ENCODE measurements at regions not wholly inside any gene's neighbourhood (a gene's known extent, or its start where the extent isn't known, plus 50 kb on each side); places are given as distances from the start of the nearest gene placed in this dataset.

- no peak for DNase-seq (ENCODE audit: low read depth, low spot score)
These were observed 213.2 kb downstream of the SLC7A11 start for GRCh38 chr4:138028923-138029322.

DNA sequence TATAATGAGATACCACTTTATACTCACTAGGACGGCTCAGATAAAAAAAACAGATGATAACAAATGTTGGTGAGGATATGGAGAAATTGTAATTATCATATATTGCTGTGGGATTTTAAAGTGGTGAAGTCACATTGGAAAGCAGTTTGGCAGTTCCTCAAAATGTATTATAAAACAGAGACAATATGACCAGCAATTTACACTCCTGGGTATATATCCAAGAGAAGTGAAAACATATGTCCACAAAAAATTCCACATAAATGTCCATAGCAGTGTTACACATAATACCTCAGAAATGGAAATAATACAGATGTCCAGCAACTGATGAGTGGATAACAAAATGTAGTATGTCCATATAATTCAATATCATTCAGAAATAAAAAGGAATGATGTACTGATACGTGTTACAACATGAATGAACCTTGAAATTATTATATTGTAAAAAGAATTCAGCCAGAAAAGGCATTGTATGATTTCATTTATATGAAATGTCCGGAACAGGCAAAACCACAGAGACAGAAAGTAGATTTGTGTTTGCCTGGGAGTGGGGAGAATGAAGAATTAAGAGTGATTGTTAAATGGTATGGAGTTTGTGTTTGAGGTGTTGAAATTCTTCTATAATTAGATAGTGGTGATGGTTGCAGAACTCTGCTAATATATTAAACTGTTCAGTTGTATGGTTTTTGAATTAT, 220.9 kb downstream of the SLC7A11 start:
- DNase-seq (ENCODE audit: low read depth, low spot score), result no peak

- no peak for DNase-seq (ENCODE audit: low read depth, low spot score)
These were observed 227.4 kb downstream of the SLC7A11 start for GRCh38 chr4:138014590-138015288.

- DNase-seq (ENCODE audit: low read depth, low spot score), result no peak
These were observed 228.5 kb downstream of the SLC7A11 start for GRCh38 chr4:138013625-138014024.

DNA sequence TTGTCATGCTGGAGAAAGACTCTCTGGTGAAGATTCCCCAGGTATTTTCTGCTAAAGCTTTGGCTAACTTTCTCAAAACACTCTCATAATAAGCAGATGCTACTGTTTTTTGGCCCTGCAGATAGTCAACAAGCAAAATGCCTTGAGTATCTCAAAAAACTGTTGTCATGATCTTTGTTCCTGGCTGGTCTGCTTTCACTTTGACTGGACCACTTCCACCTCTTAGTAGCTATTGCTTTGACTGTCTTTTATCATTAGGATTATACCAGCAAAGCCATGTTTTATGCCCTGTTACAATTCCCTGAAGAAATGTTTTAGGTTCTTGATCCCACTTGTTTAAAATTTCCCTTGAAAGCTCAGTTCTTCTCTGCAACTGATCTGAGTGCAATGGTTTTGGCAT, 231.5 kb downstream of the SLC7A11 start:
- no peak for DNase-seq (ENCODE audit: low read depth, low spot score)

DNA sequence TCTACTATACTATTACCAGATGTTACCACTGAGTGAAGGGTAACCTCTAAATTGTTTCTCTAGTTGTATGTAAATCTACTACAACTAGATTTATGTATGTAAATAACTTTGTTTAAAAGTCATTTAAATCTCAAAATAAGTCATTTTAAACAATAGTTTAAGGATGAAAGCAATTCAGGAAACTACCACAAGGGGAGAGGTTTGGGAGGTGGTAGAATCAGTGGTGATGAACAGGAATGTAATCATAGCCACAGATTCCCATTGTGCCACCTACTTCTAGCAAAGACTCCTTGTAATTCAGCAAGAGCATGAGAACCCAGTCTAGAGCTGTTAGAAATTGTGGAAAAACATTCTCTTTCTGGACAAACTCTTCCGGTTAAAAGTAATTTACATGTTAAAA, 234.6 kb downstream of the SLC7A11 start:
- no peak for DNase-seq (ENCODE audit: low read depth, low spot score)

- DNase-seq (ENCODE audit: low read depth, low spot score), result no peak
These were observed 236.7 kb downstream of the SLC7A11 start for GRCh38 chr4:138005486-138005885.

- DNase-seq (ENCODE audit: low read depth, low spot score), result no peak
These were observed 238.9 kb downstream of the SLC7A11 start for GRCh38 chr4:138003248-138003647.

DNA sequence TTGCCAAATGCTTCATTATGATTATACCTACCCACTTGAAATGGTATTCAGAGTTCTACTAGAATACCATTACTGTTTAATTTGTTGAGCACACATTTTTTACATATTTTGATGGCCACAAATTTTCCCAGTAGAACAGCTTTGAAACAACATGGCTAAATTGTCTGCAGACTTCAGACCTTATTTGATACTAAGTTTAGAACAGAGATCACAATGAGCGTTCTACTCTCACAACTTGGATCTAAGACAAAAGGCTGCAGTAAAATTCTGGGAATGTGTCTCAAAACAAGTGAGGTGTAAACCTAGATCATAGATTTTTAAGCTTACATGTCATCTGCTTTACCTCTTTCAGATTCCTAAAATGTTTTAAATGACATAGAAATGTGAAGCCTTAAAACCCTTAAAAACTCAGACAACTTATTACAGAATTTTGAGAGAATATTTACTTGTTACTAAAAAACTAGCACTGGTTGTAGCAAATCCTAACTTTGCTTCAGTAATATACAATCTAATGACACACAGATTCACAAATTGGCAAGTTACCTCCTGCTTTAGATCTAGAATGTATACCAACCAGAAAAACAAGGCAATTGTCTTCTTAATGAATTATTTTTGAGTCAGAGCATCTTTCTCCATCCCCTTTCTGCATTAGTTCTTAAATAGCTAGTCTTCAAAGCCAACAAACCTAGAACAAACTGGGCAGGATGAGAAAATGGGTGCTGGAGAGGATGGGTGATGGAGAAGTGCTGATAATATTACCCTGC, 243.3 kb downstream of the SLC7A11 start:
- no peak for DNase-seq (ENCODE audit: low read depth, low spot score)

- no peak for DNase-seq (ENCODE audit: low read depth, low spot score)
These were observed 244.7 kb downstream of the SLC7A11 start for GRCh38 chr4:137997496-137997895.

- no peak for DNase-seq (ENCODE audit: low read depth, low spot score)
These were observed 247.3 kb downstream of the SLC7A11 start for GRCh38 chr4:137994853-137995252.

GRCh38 chr4:137993232-137993631, 248.9 kb downstream of the SLC7A11 start:
- no peak for DNase-seq (ENCODE audit: low read depth, low spot score)

GRCh38 chr4:137981277-137981676, 260.9 kb downstream of the SLC7A11 start:
- DNase-seq (ENCODE audit: low read depth, low spot score), result no peak

GRCh38 chr4:137980641-137981040, 261.5 kb downstream of the SLC7A11 start:
- DNase-seq (ENCODE audit: low read depth, low spot score), result no peak

GRCh38 chr4:137979938-137980337, 262.2 kb downstream of the SLC7A11 start:
- DNase-seq (ENCODE audit: low read depth, low spot score), result no peak

DNA sequence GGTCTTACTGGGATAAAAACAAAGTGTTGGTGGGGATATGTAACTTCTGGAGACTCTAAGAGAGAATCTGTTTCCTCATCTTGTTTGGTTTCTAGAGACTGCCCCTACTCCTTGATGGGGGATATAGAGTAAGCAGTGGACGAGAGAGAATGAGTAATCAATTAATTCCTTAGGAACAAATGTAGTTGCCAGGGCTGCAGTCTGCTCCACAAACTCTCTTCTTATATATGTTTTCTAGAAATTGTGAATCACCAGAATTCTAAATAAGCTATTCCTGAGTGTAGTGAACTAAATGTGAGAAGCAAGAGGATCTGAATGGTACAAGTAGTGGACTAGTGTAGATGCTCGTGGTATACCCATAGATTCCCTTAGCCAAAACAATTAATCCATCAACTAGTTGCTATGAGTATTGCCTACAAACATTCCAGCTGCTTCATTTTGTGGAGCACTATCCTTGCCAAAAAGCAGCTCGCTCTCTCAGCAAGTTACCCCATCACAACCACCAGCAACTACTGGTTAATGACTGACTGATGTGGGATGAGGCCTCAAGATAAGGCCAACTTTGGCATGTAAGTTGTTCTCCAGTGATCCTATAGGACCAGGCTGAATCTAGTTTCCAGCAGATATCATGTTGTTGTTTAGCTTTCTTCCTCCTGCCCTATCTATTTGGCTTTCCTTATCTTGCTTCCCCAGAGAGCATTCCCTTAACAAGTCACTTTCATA, 273.0 kb downstream of the SLC7A11 start:
- no peak for DNase-seq (ENCODE audit: low read depth, low spot score)

- no peak for DNase-seq (ENCODE audit: low read depth, low spot score)
These were observed 274.5 kb downstream of the SLC7A11 start for GRCh38 chr4:137967480-137968190.

DNA sequence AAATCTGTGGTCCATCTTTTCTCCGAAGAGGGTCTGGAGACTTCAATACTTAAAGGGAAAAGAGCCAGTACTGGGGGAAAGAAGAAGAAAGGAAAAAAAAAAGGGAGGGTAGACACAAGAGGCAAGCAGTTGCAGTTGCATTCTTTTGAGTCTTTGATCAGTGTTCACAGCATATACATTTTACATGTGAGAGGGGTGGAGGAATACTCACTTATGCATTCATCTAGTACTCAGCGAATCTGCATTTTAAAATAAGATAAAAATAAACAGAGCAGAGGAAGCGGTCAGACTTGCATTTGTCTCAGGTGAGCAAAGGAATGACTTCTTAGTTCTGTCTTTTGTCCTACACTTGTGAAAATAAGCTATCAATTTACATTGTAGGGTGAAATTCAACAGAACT, 275.6 kb downstream of the SLC7A11 start:
- DNase-seq (ENCODE audit: low read depth, low spot score), result no peak

- no peak for DNase-seq (ENCODE audit: low read depth, low spot score)
These were observed 281.1 kb downstream of the SLC7A11 start for GRCh38 chr4:137961051-137961438.

DNA sequence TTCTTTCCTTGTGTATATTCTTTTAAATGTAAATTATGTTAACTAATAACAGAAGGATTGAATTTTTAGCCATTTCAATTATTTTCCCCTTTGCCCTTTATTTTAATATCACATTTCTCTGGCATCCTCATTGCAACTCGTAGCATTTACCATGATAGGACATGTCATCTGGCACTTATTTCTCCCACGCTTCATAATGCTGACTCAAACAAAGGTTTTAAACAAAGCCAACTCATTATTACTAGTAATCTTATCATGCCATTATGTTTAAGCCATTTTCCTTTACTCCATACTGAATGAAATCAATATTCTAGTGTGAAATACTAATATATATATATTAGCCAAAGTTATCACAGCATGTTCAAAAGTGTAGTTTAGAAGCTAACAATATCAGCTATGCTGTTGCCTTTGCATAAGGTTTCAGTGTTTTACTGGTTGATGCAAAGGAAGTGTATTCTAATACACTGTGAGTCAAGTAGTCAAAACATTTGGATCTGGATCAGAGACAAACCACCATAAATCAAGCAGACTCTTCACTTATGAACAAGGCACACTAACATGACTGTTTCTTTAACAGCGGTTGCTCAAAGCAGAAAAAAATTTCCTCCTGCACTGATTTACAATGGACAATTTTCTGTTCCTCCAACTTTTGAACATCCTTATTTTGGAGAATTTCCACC, 281.6 kb downstream of the SLC7A11 start:
- no peak for DNase-seq (ENCODE audit: low read depth, low spot score)

DNA sequence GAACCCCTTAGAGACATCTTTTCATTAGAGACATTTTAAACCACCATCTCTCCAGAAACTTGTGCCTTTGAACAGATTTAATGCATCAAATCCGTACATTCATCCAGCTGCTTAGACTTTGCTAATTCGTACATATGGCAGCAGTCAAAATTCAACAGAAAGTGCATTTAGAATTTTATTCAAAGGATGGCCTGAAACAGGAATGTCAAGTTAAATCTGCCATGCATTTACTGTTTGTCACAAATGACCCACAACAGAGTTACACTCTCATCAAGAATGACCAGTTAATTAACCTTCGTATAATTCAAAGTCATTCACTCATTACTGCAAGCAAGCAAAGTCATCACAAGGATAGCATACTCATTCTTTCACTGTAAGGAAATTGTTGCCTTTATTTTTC, 284.3 kb downstream of the SLC7A11 start:
- DNase-seq (ENCODE audit: low read depth, low spot score), result no peak
